ENCODE measurements at regions not wholly inside any gene's neighbourhood (a gene's known extent, or its start where the extent isn't known, plus 50 kb on each side); places are given as distances from the start of the nearest gene placed in this dataset.
"Not testable (repeated sequence)": the region's sequence is repeated elsewhere in the genome, so short reads cannot be mapped to it uniquely, and the experiment has no call there.

DNA sequence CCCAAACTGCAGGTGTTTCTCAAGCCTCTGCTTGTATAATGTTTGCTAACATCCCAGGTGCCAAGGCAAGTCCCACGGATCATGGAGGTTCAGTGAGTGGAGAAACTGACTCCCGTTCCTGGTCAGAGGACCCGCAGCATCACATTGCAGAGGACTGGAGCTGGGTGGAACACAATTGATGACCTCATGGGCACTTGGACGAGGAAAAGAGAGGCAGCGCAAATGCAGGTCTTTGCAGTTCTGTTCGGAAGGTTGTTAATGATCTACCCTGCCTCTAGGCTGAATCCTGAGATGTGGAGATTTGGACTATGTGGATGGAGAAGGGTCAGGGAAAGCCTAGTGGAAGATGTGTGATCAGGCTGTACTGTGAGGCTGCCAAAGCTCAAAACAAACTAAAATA, 192.9 kb downstream of the DUSP10 start:
- Mint-ChIP-seq H3K36me3 (ENCODE audit: low read depth) (no peaks in the 10 kb centered on the region), H3K27ac (no peak overlapping the region), H3K4me1 (no peaks in the 10 kb centered on the region), H3K4me3 (no peak overlapping the region), H3K27me3 (ENCODE audit: low read depth) (peaks cover 2% of the 10 kb centered on the region), H3K9me3 (peaks cover 7% of the 10 kb centered on the region)
- TF ChIP-seq, protein P1, sequence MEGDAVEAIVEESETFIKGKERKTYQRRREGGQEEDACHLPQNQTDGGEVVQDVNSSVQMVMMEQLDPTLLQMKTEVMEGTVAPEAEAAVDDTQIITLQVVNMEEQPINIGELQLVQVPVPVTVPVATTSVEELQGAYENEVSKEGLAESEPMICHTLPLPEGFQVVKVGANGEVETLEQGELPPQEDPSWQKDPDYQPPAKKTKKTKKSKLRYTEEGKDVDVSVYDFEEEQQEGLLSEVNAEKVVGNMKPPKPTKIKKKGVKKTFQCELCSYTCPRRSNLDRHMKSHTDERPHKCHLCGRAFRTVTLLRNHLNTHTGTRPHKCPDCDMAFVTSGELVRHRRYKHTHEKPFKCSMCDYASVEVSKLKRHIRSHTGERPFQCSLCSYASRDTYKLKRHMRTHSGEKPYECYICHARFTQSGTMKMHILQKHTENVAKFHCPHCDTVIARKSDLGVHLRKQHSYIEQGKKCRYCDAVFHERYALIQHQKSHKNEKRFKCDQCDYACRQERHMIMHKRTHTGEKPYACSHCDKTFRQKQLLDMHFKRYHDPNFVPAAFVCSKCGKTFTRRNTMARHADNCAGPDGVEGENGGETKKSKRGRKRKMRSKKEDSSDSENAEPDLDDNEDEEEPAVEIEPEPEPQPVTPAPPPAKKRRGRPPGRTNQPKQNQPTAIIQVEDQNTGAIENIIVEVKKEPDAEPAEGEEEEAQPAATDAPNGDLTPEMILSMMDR (IDR thresholded peaks at IDR 0.05; ENCODE audit: unreplicated experiment in 3 of 3) = no peak

DNA sequence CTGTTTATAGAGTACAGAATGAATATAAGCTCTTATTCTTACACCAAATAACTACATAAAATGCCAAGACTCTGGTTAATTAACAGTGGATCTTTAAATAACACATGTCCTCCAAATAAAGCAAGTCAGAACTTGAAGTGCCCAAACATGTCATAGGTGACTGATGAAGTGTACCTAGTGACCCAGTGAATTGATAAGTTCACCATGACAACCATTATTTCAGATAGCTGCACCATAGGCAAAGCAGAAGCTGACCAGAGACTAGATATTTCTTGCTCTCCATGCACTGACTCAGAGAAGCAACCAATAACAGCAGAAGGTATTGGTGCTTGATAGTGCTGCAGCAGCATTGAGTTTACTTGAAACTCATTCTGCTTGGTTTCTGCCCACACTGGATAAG, 192.1 kb downstream of the DUSP10 start:
- TF ChIP-seq, protein P1 (IDR thresholded peaks at IDR 0.05; ENCODE audit: unreplicated experiment in 3 of 3) = no peak
- no peak overlapping the region for H3K4me3 Mint-ChIP-seq
- H3K27ac Mint-ChIP-seq = no peak overlapping the region
- H3K36me3 Mint-ChIP-seq (ENCODE audit: low read depth) = no peaks in the 10 kb centered on the region
- peaks cover 7% of the 10 kb centered on the region for H3K27me3 Mint-ChIP-seq (ENCODE audit: low read depth)
- H3K4me1 Mint-ChIP-seq = no peaks in the 10 kb centered on the region
- peaks cover 7% of the 10 kb centered on the region for H3K9me3 Mint-ChIP-seq

DNA sequence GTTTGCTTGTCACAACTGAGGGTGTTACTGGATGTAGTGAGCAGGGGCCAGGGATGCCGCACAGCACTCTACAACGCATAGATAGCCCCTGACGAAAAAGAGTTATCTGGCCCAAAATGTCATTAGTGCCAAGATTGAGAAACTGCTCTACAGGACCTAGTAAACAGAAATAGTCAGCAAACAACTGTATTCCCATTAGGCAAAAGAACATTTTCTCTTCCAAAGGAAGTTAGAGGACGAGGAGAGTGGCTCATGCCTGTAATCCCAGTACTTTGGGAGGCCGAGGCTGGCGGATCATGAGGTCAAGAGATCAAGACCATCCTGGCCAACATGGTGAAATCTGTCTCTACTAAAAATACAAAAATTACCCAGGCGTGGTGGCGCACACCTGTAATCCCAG, 189.1 kb downstream of the DUSP10 start:
- not testable (repeated sequence) for H3K4me3 Mint-ChIP-seq; H3K27ac Mint-ChIP-seq; H3K9me3 Mint-ChIP-seq; H3K36me3 Mint-ChIP-seq (ENCODE audit: low read depth)
- Mint-ChIP-seq H3K4me1 (peaks cover 15% of the 10 kb centered on the region), H3K27me3 (ENCODE audit: low read depth) (peaks cover 14% of the 10 kb centered on the region)

DNA sequence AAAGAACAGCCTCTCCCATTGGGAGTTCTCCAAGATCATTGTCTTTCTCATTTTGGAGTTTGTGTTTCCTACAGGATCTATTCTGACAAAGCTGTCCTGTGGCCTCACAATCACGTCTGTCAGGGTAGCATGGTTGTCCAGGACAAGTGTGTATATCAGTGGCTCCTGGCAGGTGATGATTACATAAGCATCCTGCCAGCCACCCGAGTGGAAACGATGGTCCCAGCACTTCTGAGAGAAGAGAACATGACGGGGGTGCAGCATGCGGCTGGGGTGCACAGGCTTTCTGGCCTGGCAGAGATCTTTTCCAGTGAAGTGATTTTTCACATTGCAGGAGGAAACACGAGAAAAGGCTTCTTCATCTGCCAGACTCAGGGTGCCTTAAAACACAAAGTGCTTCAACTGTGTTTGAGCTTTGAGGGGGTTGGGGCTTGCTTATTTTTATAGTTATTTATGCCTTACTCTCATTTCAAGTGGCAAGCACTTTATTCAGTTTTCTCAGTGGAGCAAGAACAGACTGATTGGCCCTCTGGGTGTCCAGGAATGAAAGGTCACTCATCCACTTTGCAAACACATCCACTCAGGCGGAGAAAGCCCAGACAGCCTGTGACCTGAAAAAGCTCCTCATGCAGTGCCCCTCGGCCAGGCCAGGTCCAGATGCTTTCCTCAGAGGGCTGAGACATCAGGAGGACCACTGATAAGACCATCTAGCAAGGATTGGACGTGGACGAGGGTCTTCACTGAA, 186.0 kb downstream of the DUSP10 start:
- peaks cover 15% of the 10 kb centered on the region for H3K4me1 Mint-ChIP-seq
- H3K27ac Mint-ChIP-seq = no peak overlapping the region
- H3K27me3 Mint-ChIP-seq (ENCODE audit: low read depth) = peaks cover 14% of the 10 kb centered on the region
- no peak overlapping the region for H3K4me3 Mint-ChIP-seq
- H3K9me3 Mint-ChIP-seq = no peaks in the 10 kb centered on the region
- H3K36me3 Mint-ChIP-seq (ENCODE audit: low read depth) = no peaks in the 10 kb centered on the region
- TF ChIP-seq, protein P1 (IDR thresholded peaks at IDR 0.05; ENCODE audit: unreplicated experiment in 3 of 3) = no peak

DNA sequence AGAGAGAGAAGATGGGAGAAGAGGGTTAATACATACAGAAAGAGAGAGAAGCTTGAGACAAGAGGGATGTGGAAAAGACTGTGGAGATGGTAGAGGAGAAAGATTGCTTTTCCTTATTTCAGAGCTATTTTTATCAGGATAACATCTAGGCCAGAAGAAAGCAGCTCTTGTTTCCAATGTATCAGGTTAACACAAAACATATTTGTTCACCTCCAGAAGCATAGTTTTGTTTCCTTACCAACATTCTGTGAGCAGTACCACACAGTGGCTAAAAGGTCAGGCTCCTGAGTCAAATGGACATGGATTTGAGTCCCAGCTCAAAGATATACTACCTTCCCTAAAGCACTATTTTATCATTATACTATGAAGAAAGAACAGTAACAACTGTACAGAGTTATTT, 185.5 kb downstream of the DUSP10 start:
- no peaks in the 10 kb centered on the region for H3K36me3 Mint-ChIP-seq (ENCODE audit: low read depth)
- H3K9me3 Mint-ChIP-seq = no peaks in the 10 kb centered on the region
- peaks cover 14% of the 10 kb centered on the region for H3K27me3 Mint-ChIP-seq (ENCODE audit: low read depth)
- no peak overlapping the region for H3K27ac Mint-ChIP-seq
- H3K4me3 Mint-ChIP-seq = no peak overlapping the region
- peaks cover 15% of the 10 kb centered on the region for H3K4me1 Mint-ChIP-seq
- TF ChIP-seq, protein P1 (IDR thresholded peaks at IDR 0.05; ENCODE audit: unreplicated experiment in 3 of 3) = no peak

DNA sequence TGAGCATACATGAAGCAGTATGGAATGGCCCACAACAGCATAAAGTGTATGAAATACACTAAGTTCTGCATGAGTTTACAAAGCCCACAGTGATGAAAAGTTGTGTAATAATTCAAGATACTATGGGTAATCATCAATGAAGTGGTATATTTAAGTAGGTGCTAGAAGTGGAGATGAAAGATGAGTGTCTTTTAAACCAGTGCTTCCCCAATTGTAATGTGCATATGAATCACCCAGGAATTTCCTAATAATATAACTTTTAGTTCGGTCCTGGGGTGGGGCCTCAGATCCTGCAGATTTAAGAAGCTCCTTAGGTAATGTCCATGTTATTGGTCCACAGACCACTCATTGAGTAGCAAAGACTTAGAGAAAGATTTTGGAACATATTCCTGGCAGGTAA, 184.9 kb downstream of the DUSP10 start:
- Mint-ChIP-seq H3K36me3 (ENCODE audit: low read depth) (no peaks in the 10 kb centered on the region), H3K9me3 (no peaks in the 10 kb centered on the region)

More for the DNA sequence above, 184.9 kb downstream of the DUSP10 start:
- Mint-ChIP-seq H3K4me3 (no peak overlapping the region), H3K27me3 (ENCODE audit: low read depth) (peaks cover 14% of the 10 kb centered on the region), H3K4me1 (peaks cover 15% of the 10 kb centered on the region), H3K27ac (no peak overlapping the region)
- TF ChIP-seq, protein P1 (IDR thresholded peaks at IDR 0.05; ENCODE audit: unreplicated experiment in 3 of 3) = no peak

Measured in nephron (organoid).